Activated CD4-positive, alpha-beta T cell treated with anti-CD3 and anti-CD28 coated beads, Interleukin-2, Interleukin-4, amounts not matched to agents 100 ng/mL and 50 ng/mL, durations not matched to agents 16 hours and 8 hours (primary cell): ENCODE measurements at regions not wholly inside any gene's neighbourhood (a gene's known extent, or its start where the extent isn't known, plus 50 kb on each side); places are given as distances from the start of the nearest gene placed in this dataset.

Source experiments
- DNase-seq: peaks from one replicate; pipeline ENCODE4 v3.0.0-alpha.2; 2020; ENCODE audit warnings: low spot score

- DNase-seq = no peak
These were observed 95.6 kb upstream of the TPM1 start for GRCh38 chr15:62946940-62947339.

- no peak for DNase-seq
These were observed 92.0 kb upstream of the TPM1 start for GRCh38 chr15:62950462-62950931.

- DNase-seq = no peak
These were observed 91.1 kb upstream of the TPM1 start for GRCh38 chr15:62951481-62951880.

- DNase-seq = no peak
These were observed 89.5 kb upstream of the TPM1 start for GRCh38 chr15:62953021-62953420.

- no peak for DNase-seq
These were observed 89.0 kb upstream of the TPM1 start for GRCh38 chr15:62953496-62954045.

- no peak for DNase-seq
These were observed 85.4 kb upstream of the TPM1 start for GRCh38 chr15:62957130-62957529.

GRCh38 chr15:62958528-62959363, 83.8 kb upstream of the TPM1 start:
- DNase-seq = no peak

- DNase-seq = no peak
These were observed 81.4 kb upstream of the TPM1 start for GRCh38 chr15:62961134-62961533.

GRCh38 chr15:62962101-62962995, 80.2 kb upstream of the TPM1 start:
- DNase-seq = no peak

GRCh38 chr15:62964251-62964650, 78.3 kb upstream of the TPM1 start:
- DNase-seq = no peak

GRCh38 chr15:62966294-62967078, 76.1 kb upstream of the TPM1 start:
- no peak for DNase-seq

GRCh38 chr15:62968699-62969098, 73.8 kb upstream of the TPM1 start:
- DNase-seq = no peak

GRCh38 chr15:62969442-62970089, 73.0 kb upstream of the TPM1 start:
- no peak for DNase-seq

- DNase-seq = no peak
These were observed 69.7 kb upstream of the TPM1 start for GRCh38 chr15:62972814-62973213.

- no peak for DNase-seq
These were observed 67.0 kb upstream of the TPM1 start for GRCh38 chr15:62975515-62975914.

- DNase-seq = no peak
These were observed 66.2 kb upstream of the TPM1 start for GRCh38 chr15:62976301-62976881.

GRCh38 chr15:62977952-62978811, 64.4 kb upstream of the TPM1 start:
- DNase-seq = no peak

GRCh38 chr15:62979252-62979651, 63.3 kb upstream of the TPM1 start:
- no peak for DNase-seq

GRCh38 chr15:62981071-62981470, 61.5 kb upstream of the TPM1 start:
- no peak for DNase-seq

- DNase-seq = no peak
These were observed 58.6 kb upstream of the TPM1 start for GRCh38 chr15:62983956-62984355.
